GM13977 (cell line): ENCODE measurements at regions not wholly inside any gene's neighbourhood (a gene's known extent, or its start where the extent isn't known, plus 50 kb on each side); places are given as distances from the start of the nearest gene placed in this dataset.

Experiments used
- DNase-seq: peaks from one replicate; pipeline ENCODE4 v3.0.0; 2012; ENCODE audit warnings: low spot score
- CTCF ChIP-seq: IDR thresholded peaks from 2 replicates; pipeline ENCODE4 v1.5.1; 2012; ENCODE audit warnings: mild to moderate bottlenecking, control low read depth; ENCODE audit not compliant: insufficient read depth; ENCODE audit errors: extremely low read depth, missing control alignments
- in situ Hi-C: fragments of 300-500 bp; cut with MboI; formaldehyde crosslinking; loops from one replicate; pipeline ENCODE4 v1.12.0; 2022; ENCODE audit warnings: low sequenced_read_pairs, low pct_unique_long_range_greater_than_20kb, mixed read lengths, inconsistent platforms; ENCODE audit not compliant: unreplicated experiment

GRCh38 chr7:156117542-156118247 lies 305.4 kb upstream of the SHH start:
- in situ Hi-C loops: no loop called here
- TF ChIP-seq CTCF: no peak
- no peak for DNase-seq

GRCh38 chr7:156116514-156117215 lies 304.4 kb upstream of the SHH start:
- no peak for DNase-seq
- no peak for TF ChIP-seq CTCF
- in situ Hi-C loops: no loop called here

- no peak for TF ChIP-seq CTCF
- in situ Hi-C loops: no loop called here
- no peak for DNase-seq
Observed at GRCh38 chr7:156115582-156115981, 303.3 kb upstream of the SHH start.

- no peak for DNase-seq
- TF ChIP-seq CTCF: no peak
- in situ Hi-C loops: no loop called here
Observed at GRCh38 chr7:156113731-156114130, 301.5 kb upstream of the SHH start.

GRCh38 chr7:156109988-156110387 lies 297.7 kb upstream of the SHH start:
- in situ Hi-C loops: no loop called here
- no peak for DNase-seq
- no peak for TF ChIP-seq CTCF

- in situ Hi-C loops: no loop called here
- TF ChIP-seq CTCF: no peak
- no peak for DNase-seq
Observed at GRCh38 chr7:156109076-156109475, 296.8 kb upstream of the SHH start.
